ENCODE measurements at regions not wholly inside any gene's neighbourhood (a gene's known extent, or its start where the extent isn't known, plus 50 kb on each side); places are given as distances from the start of the nearest gene placed in this dataset.

DNA sequence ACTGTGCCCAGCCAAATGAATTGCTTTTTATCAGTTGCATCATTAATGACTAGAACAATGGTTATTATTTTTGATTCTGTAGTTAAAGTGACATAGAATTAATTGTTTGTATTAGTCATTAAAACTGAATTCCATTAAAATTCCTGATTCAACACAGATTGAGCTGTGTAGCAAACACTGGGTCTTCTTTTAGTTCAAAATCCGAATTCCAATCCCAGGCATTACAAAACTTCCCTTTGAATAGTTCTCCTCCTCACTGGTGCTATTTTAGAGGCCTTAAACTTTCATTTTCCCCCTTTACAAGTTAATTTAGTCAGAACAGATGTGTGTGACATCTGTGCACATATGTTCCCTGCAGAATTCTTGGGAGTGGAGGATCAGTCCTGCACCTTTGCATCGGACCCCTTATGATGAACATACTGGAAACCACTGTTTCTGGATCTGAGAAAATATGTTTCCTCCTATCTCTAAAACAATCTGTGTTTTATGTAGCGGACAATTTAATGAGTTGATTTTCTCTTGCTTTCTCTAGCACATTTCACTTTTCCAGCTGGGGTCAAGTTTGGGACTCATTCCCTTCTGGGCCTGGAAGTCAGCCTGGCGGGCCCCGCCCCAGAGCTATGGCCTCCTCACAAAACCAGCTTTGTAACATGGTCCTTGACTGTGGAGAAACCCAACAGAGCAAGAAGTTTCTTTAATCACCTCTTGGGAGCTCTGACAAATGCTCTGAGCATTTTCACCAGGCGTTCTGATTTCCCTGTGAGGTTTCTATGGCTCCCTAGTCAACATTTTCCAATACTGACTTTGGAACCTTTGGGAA lies 87.9 kb upstream of the MAMDC2 start:
- no peak overlapping the region for H3K9ac ChIP-seq (replicated peaks in 1 of 4; ENCODE audit: extremely low read depth in 1 of 4, low read depth in 3 of 4, low read length in 3 of 4)
- no peak overlapping the region for H2BK20ac ChIP-seq (ENCODE audit: low read length)
- ChIA-PET CTCF (ENCODE audit: partially characterized antibody) (interaction anchor here (0.7 kb wide), 1 partner anchor 16 kb away, joined by 3 read pairs; no protein-coding TSS in a partner anchor), POLR2A (ENCODE audit: partially characterized antibody) (no interaction called here)
- H4K5ac ChIP-seq (ENCODE audit: insufficient read length, low read depth, low read length): no peak overlapping the region
- no peak overlapping the region for H3K4ac ChIP-seq (replicated peaks; ENCODE audit: insufficient read length, low read depth, low read length)
- no peaks in the 10 kb centered on the region for H3K9me3 ChIP-seq (ENCODE audit: insufficient read depth in 2 of 2, low read depth in 1 of 2, low read length in 1 of 2)
- no peak overlapping the region for H3K23ac ChIP-seq (ENCODE audit: insufficient read length)
- H3K4me3 ChIP-seq (ENCODE audit: extremely low read depth in 1 of 4, insufficient read depth in 2 of 4, low read depth in 3 of 4, low read length in 4 of 4): no peak overlapping the region
- no peak overlapping the region for H3K56ac ChIP-seq (replicated peaks; ENCODE audit: insufficient read length, low read depth, low read length)
- WGBS, 2 experiments (ENCODE audit: extremely low coverage in 1 of 2, insufficient coverage in 1 of 2, insufficient read length in 1 of 2, insufficient replicate concordance in 2 of 2, low coverage in 1 of 2, low lambda C conversion rate in 2 of 2, missing lambda C conversion rate in 1 of 2): 73% methylated on average over 6 of the region's 6 CpGs; no CpG with 5 or more reads in 1 of the 2 experiments
- H3K79me2 ChIP-seq (ENCODE audit: control insufficient read depth in 1 of 2, insufficient read depth in 2 of 2, low read length in 2 of 2): no peaks in the 10 kb centered on the region
- TF ChIP-seq GABPA (IDR thresholded peaks at IDR 0.05; ENCODE audit: borderline replicate concordance, insufficient read depth, low read length): no peak
- no peaks in the 10 kb centered on the region for H4K20me1 ChIP-seq (replicated peaks in 1 of 2; ENCODE audit: control insufficient read depth in 1 of 2, insufficient read depth in 2 of 2, low read length in 2 of 2)
- no peak overlapping the region for H3K18ac ChIP-seq (ENCODE audit: extremely low read depth, low read length)
- H3K79me1 ChIP-seq (ENCODE audit: low read depth, low read length): no peaks in the 10 kb centered on the region
- no peak overlapping the region for H2BK5ac ChIP-seq (ENCODE audit: low read depth, low read length)
- DNase-seq (ENCODE audit: low read depth in 1 of 2, low spot score in 2 of 2): no peak
- no peak overlapping the region for H3K27ac ChIP-seq (ENCODE audit: low read depth, low read length)
- H2AFZ ChIP-seq (ENCODE audit: low read length): no peak overlapping the region
- H3K36me3 ChIP-seq (ENCODE audit: control insufficient read depth in 2 of 4, insufficient read depth in 4 of 4, low read length in 3 of 4): no peaks in the 10 kb centered on the region
- no peaks in the 10 kb centered on the region for H3K4me1 ChIP-seq (replicated peaks in 1 of 4; ENCODE audit: control insufficient read depth in 3 of 4, insufficient read depth in 4 of 4, low read length in 3 of 4)
- H2AK5ac ChIP-seq (ENCODE audit: low read depth, low read length): no peak overlapping the region
- H3K23me2 ChIP-seq (ENCODE audit: low read depth, low read length): no peaks in the 10 kb centered on the region
- no peak overlapping the region for H4K8ac ChIP-seq (ENCODE audit: extremely low read depth, insufficient read depth, low read length)
- no peak for FAIRE-seq
- H2BK120ac ChIP-seq (replicated peaks; ENCODE audit: low read depth, low read length): no peak overlapping the region
- no peak overlapping the region for H2BK15ac ChIP-seq (ENCODE audit: low read length)
- no peak overlapping the region for H3K14ac ChIP-seq (ENCODE audit: insufficient read length)
- H3K4me2 ChIP-seq (ENCODE audit: insufficient read depth in 1 of 2, low read depth in 2 of 2, low read length in 2 of 2): no peak overlapping the region
- H2BK12ac ChIP-seq (ENCODE audit: low read depth, low read length): no peak overlapping the region
- no peak overlapping the region for H4K91ac ChIP-seq (replicated peaks; ENCODE audit: insufficient read length, low read length)
- no peaks in the 10 kb centered on the region; a peak in 1 of 7 replicates for H3K27me3 ChIP-seq (replicated peaks in 1 of 4; ENCODE audit: control insufficient read depth in 3 of 4, extremely low read depth in 1 of 4, insufficient read depth in 3 of 4, low read length in 3 of 4)

Measured in H1 (cell line).